Stimulated activated CD4-positive, alpha-beta T cell treated with anti-CD3 and anti-CD28 coated beads, Interleukin-2, amount 100 ng/mL, for 48 hours (primary cell): ENCODE measurements at regions not wholly inside any gene's neighbourhood (a gene's known extent, or its start where the extent isn't known, plus 50 kb on each side); places are given as distances from the start of the nearest gene placed in this dataset.
"Not testable (repeated sequence)": the region's sequence is repeated elsewhere in the genome, so short reads cannot be mapped to it uniquely, and the experiment has no call there.

Experiments
- DNase-seq, 2 donors: peaks; one replicate each; pipeline ENCODE4 v3.0.0-alpha.2; 2020

GRCh38 chr3:176615826-176616225, 581.5 kb downstream of the TBL1XR1 start:
- no peak for DNase-seq

- no peak for DNase-seq
Observed at GRCh38 chr3:176611703-176612102, 585.6 kb downstream of the TBL1XR1 start.

GRCh38 chr3:176609361-176609760, 587.9 kb downstream of the TBL1XR1 start:
- no peak for DNase-seq

- not testable (repeated sequence) for DNase-seq
Observed at GRCh38 chr3:176605553-176605952, 591.7 kb downstream of the TBL1XR1 start.

GRCh38 chr3:176595307-176595706, 602.0 kb downstream of the TBL1XR1 start:
- DNase-seq: no peak

DNA sequence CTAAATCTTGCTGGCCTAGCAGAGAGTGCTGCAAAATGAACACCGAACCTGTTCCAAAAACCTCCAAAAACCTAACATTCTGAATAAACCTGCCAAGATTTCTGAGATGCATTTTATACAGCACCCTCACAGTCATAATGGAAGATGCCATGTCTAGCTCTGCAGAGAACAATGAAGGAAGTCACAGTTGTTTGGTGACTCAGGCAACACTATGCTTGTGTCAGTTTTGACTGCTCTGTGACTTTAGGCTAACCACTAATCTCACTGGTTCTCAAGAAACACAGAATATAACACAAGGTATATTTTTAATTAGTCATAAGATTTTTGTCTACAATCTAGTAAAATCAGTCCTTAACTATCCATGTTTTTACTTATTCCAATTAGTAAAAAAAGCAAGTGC, 606.6 kb downstream of the TBL1XR1 start:
- no peak for DNase-seq

DNA sequence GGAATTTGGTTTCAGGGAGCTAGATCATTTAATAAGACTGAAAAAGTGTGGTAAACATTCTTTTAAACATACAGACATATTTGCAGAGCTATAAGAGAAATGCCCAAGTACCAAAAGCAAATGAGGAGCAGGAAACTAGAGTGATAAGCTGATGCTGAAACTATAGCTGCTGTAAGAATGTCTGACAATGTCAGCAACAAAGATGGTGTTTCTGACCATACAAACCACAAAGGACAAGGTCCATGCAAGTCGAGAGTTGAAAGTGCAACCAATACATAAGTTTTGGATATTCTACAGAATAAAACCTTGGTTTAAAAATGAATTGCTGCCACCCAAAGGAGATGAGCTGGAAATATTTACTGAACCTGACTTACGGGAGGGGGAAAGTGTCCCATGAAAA, 610.2 kb downstream of the TBL1XR1 start:
- DNase-seq: no peak

DNA sequence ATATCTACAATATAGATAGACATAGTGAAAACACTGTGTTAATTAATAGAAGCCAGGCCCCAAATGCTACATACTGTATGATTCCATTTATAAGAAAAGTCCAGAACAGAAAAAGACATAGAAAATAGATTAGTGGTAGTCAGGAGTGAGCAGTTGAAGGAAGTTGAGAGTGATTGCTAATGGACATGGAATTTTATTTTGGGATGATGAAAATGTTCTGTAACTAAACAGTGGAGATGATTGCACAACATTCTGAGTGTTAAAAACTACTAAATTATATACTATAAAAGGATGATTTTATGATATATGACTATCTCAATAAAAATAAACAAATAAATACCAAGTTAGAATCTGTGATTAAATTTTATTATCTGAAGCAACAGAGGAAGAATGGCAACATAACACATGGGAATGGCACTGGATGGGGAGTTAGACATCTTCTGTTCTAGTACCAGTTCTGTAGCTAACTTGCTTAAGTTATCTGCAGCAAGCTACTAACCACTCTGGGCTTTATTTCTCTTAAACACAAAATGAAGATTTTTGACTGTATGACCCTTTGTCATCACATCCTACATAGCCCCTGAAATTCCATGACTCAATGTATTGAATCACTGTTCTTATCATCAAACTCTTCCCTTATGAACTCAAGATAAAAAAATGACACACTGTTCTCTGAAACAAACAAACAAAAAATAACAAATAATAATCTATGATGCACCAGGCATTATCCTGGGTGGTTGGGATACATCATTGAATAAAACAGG, 612.7 kb downstream of the TBL1XR1 start:
- no peak for DNase-seq

- no peak for DNase-seq
Observed at GRCh38 chr3:176583956-176584355, 613.3 kb downstream of the TBL1XR1 start.

GRCh38 chr3:176581589-176581988, 615.7 kb downstream of the TBL1XR1 start:
- no peak for DNase-seq

- DNase-seq: no peak
Observed at GRCh38 chr3:176579711-176580185, 617.5 kb downstream of the TBL1XR1 start.

DNA sequence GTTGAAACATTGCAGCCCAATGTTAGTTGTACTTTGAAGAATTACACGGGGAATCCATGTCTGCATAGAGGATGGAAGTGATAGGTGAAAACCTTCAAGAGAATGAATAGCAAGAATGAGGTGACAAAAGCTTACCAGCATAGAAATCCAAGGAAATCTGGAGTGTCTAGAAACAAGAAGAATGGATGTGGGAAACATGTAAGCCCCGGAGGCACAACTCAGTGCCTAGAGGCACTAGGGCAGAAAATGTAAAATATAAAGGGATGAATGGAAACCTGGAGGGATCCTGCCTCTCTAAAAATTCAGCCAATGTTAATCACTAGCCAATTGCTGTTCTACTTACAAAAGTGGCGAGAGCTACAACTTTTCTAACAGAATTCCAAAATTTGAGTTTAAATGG, 619.0 kb downstream of the TBL1XR1 start:
- DNase-seq: no peak

DNA sequence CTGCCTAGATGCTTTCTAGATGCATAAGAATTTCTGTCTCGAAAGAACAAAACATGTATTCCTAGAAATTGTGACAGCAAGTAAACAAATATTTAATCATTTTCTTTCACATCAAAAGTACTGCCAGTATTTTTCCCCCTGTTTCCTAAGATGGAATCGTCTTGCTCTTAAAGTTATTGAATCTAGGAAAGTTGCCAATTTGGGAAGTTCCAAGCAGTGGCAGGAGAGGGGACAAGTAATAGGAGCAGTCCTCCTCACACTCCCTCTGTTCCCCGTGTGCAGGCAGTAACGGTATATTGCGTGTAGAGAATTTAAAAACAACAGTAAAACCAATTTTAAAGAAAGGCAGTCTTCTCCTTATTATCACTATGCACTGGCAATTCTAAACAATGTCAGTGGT, 619.8 kb downstream of the TBL1XR1 start:
- no peak for DNase-seq

GRCh38 chr3:176574786-176575185, 622.5 kb downstream of the TBL1XR1 start:
- DNase-seq: no peak

DNA sequence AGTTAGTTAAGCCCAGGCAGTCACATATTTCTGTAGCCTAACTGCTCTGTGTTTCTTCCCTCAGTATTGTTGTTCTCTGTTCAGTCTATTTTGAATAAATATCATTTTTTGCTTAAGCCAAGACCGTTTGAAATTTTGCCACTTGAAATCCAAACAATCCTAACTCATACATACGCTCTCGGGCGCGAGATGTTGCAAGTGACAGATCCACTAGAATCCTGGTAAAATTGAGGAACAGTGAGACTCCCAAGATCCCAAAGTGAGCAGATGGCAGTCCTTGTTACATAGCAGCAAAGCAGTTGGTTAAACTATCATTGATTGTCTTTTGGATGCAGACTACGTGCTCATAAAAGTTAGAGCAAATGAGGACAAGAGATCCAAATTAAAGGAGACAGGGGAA, 625.4 kb downstream of the TBL1XR1 start:
- no peak for DNase-seq

- DNase-seq: no peak
Observed at GRCh38 chr3:176570992-176571391, 626.3 kb downstream of the TBL1XR1 start.

DNA sequence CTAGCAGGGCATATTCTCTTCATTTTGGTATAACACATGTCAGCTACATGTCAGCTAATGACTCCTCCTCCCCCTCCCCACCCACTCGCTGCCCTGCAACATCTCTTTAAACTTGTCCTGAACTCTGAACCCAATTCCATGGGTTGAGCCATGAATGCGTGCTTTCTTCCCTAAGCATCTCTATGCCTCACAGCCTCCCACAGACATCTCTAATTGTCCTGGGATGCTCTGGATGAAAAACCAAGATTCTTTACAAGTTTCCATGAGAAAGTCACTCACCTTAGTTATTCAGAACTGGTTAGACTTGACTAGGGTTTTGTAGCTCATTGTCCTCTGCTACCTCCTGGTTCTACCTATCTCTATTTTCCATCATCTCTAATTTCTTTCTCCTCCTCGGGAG, 629.1 kb downstream of the TBL1XR1 start:
- no peak for DNase-seq

GRCh38 chr3:176566757-176567156, 630.5 kb downstream of the TBL1XR1 start:
- DNase-seq: no peak

DNA sequence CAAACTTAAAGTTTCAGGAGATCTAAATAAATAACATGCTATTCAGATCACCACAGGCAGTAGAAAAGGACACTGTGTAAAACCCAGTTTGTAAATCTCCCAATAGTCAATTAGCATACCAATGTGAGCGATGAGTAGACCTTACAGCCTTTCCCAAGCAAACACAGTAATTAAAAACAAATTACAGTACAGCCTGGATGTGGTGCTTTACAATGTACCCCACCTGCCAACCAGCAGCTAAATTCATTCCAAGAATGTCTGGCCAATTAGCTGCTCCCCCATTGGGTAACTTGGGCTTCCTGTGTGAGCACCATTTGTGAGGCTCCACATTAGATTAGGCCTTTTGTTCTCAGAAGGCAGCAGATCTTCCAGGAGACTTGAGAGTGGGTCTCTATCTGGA, 635.0 kb downstream of the TBL1XR1 start:
- DNase-seq: no peak

DNA sequence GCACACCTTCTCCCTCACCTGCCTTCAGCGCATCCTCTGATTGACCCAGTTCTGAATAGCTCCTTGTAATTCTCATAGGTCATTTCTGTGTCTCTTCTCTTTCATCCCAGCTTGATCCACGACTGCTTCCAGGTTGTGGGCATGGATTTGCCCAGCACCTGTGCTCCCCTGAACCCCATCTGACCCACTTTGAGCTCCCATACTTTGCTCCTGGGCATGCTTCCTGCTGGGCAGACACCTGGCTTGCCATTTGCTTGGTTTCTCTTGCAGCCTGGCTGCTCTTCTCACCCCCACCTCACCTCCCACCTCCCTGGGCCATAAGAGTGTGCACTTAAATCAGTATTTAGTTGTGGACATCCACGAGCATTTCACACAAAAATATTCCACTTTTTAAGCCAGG, 635.5 kb downstream of the TBL1XR1 start:
- no peak for DNase-seq

DNA sequence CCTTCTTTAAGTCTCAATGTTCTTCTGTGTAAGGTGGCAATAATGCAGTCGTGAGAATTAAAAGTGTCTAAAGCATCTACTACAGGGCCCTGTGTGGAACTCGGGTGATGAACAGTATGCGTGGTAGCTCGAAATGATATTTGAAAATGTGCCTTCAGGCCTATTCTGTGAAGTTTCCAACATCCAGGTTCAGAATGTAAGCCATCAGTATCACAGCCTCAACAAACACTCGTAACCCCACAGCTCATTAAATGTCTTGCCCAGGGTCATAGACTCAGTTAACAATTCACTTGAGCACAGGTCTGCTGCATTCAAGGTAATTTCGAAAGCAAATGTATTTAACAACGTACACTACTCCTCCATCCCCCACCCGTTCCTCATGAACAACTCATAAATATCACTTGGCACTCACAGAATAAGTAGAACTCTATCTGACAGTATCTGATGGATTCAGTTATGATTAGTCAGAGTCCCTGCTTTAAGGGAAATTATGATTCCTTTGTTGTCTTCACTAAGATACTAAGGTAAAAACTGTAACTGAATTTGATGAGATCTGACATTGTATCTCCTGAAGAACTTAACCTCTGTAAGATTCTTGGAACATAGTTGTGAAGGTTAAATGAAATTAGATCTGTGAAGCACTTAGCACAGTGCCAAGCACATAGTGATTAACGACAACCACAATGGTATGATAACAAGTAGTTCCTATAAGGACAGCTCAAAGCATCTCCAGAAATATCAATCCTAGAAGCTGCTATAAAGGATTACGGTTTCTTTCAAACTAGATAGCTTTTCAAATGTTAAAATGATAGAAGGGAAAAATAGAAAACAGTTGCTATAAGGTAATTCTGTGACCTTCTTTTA, 642.3 kb downstream of the TBL1XR1 start:
- no peak for DNase-seq

GRCh38 chr3:176554264-176554663, 643.0 kb downstream of the TBL1XR1 start:
- no peak for DNase-seq

DNA sequence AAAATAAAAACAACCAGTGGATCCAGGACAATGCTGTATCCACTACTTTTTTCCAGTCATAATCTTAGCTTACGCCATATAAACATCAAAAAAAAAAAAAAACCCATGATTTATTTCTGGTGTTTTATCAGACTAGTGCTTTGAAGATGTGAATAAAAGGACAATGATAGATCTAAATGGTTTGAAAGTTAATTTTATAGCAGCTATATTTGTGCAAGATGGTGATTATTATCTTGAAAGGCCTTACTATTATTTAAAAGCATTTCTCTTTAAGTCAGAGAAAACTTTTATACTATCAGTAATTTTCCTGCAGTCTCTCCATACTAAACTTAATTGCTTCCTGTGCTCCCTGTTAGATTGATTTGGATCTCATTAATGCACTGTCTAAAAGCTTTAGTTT, 670.3 kb downstream of the TBL1XR1 start:
- DNase-seq: no peak

DNA sequence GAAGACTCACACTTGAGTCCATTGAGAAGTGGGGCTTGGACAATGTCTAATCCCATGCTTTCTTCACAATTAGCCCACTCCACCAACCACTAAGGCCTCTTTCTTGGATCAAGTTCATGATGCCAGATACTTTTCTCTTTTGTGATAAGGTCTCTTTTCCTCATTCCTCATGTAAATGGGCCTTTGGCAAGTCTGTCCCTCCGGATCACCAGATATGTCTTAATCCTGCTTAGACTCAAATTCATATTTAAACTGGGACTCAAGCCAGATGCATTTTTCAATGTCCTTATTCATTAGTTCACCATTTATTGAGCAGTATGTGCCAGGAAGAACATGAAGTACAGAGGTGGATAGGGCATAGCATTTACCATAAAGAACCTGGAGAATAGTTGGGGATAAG, 671.1 kb downstream of the TBL1XR1 start:
- DNase-seq: no peak
